ACHN (cell line): ENCODE measurements at regions not wholly inside any gene's neighbourhood (a gene's known extent, or its start where the extent isn't known, plus 50 kb on each side); places are given as distances from the start of the nearest gene placed in this dataset.

Experiments
- DNase-seq: peaks from one replicate; pipeline ENCODE4 v3.0.0-alpha.2; 2015
- in situ Hi-C: cut with HindIII; loops from 2 replicates; pipeline ENCODE4 v1.10.0; 2017; ENCODE audit warnings: low sequenced_read_pairs, low pct_ligation_motif_present, low pct_unique_long_range_greater_than_20kb

- no peak for DNase-seq
- in situ Hi-C loops, result no loop called here
Measured at GRCh38 chr15:25051399-25052154, 96.8 kb downstream of the SNRPN start.

GRCh38 chr15:25052191-25052999, 97.6 kb downstream of the SNRPN start:
- in situ Hi-C loops, result no loop called here
- no peak for DNase-seq

- in situ Hi-C loops, result no loop called here
- DNase-seq, result no peak
Measured at GRCh38 chr15:25053000-25053815, 98.4 kb downstream of the SNRPN start.

- in situ Hi-C loops, result no loop called here
- DNase-seq, result no peak
Measured at GRCh38 chr15:25054329-25054728, 99.5 kb downstream of the SNRPN start.

GRCh38 chr15:25054943-25055342, 100.2 kb downstream of the SNRPN start:
- in situ Hi-C loops, result no loop called here
- DNase-seq, result no peak

GRCh38 chr15:25055356-25056068, 100.7 kb downstream of the SNRPN start:
- no peak for DNase-seq
- in situ Hi-C loops, result no loop called here

GRCh38 chr15:25056484-25057425, 102.0 kb downstream of the SNRPN start:
- no peak for DNase-seq
- in situ Hi-C loops, result no loop called here

- in situ Hi-C loops, result no loop called here
- DNase-seq, result no peak
Measured at GRCh38 chr15:25057574-25057973, 102.8 kb downstream of the SNRPN start.

- in situ Hi-C loops, result no loop called here
- DNase-seq, result no peak
Measured at GRCh38 chr15:25058080-25058785, 103.4 kb downstream of the SNRPN start.

- DNase-seq, result no peak
- in situ Hi-C loops, result no loop called here
Measured at GRCh38 chr15:25059698-25060471, 105.1 kb downstream of the SNRPN start.

GRCh38 chr15:25060472-25060803, 105.7 kb downstream of the SNRPN start:
- DNase-seq, result no peak
- in situ Hi-C loops, result no loop called here

- DNase-seq, result no peak
- in situ Hi-C loops, result no loop called here
Measured at GRCh38 chr15:25060996-25061620, 106.3 kb downstream of the SNRPN start.

GRCh38 chr15:25061808-25062550, 107.2 kb downstream of the SNRPN start:
- in situ Hi-C loops, result no loop called here
- DNase-seq, result no peak

- in situ Hi-C loops, result no loop called here
- DNase-seq, result no peak
Measured at GRCh38 chr15:25062551-25063430, 108.0 kb downstream of the SNRPN start.

GRCh38 chr15:25065286-25065685, 110.5 kb downstream of the SNRPN start:
- no peak for DNase-seq

More at GRCh38 chr15:25065286-25065685, 110.5 kb downstream of the SNRPN start:
- in situ Hi-C loops, result no loop called here
